ENCODE measurements at regions not wholly inside any gene's neighbourhood (a gene's known extent, or its start where the extent isn't known, plus 50 kb on each side); places are given as distances from the start of the nearest gene placed in this dataset.

- DNase-seq, result no peak
Measured at GRCh38 chr14:65937079-65937959, 524.8 kb downstream of the FUT8 start.

- DNase-seq, result no peak
Measured at GRCh38 chr14:65937960-65938316, 525.4 kb downstream of the FUT8 start.

GRCh38 chr14:65938738-65939137, 526.2 kb downstream of the FUT8 start:
- DNase-seq, result no peak

DNA sequence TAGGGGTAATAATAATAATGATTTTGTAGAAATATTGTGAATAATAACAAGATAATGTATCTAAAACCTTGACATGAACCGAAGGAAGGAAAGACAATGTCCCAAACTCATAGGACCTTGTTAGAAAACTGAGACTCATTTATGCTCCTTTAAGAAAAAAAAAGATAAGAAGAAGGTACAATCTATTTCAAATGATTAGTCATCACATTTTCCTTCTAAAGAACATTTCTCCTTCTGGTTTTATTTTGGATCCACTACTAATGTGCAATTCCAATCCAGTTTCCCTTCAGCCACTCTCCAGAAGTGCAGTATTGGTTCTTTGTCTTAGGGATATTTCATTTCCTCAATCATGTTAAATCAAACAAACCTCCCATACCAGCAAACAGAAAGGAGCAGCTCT, 526.7 kb downstream of the FUT8 start:
- DNase-seq, result no peak

GRCh38 chr14:65940056-65940735, 527.7 kb downstream of the FUT8 start:
- DNase-seq, result no peak

DNA sequence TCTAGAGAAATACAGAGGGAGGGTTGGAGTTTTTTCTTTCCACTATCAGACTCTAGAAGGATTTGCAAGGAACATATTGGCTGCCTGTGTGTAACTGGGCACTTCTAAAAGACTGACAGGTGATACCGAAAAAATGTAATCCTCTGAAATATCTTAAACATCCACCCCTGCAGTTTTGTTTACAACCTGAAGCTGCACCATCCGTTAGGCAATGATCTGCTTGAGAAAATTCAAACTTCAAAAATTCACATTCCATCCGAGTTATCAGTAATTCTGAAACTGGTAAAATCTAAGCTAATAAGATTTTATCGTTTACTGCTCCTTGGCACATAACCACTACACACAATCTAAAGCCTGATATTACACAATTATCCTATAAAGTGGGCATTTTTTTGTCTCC, 528.6 kb downstream of the FUT8 start:
- no peak for DNase-seq

GRCh38 chr14:65943150-65943549, 530.6 kb downstream of the FUT8 start:
- DNase-seq, result no peak

GRCh38 chr14:65943916-65944410, 531.4 kb downstream of the FUT8 start:
- no peak for DNase-seq

- DNase-seq, result no peak
Measured at GRCh38 chr14:65945327-65945726, 532.8 kb downstream of the FUT8 start.

- no peak for DNase-seq
Measured at GRCh38 chr14:65946494-65946893, 534.0 kb downstream of the FUT8 start.

DNA sequence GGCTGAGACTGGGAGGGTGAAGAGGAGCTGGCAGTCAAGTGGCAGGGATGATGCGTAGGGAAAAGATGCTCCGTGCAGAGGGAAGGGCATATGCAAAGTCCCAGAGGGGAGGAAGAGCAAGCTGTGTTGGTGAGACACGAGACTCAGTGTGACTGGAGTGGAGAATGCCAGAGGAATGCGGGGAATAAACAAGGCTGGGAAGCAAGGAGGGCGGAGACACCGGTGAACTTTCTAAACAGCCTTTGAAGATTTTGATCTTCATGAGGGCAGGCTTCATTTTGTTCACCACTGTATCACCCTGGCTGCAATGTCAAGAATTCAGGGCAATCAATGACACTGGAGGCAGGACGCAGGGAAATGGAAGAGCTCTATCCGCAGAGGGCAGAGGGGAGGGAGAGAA, 535.8 kb downstream of the FUT8 start:
- DNase-seq, result no peak

DNA sequence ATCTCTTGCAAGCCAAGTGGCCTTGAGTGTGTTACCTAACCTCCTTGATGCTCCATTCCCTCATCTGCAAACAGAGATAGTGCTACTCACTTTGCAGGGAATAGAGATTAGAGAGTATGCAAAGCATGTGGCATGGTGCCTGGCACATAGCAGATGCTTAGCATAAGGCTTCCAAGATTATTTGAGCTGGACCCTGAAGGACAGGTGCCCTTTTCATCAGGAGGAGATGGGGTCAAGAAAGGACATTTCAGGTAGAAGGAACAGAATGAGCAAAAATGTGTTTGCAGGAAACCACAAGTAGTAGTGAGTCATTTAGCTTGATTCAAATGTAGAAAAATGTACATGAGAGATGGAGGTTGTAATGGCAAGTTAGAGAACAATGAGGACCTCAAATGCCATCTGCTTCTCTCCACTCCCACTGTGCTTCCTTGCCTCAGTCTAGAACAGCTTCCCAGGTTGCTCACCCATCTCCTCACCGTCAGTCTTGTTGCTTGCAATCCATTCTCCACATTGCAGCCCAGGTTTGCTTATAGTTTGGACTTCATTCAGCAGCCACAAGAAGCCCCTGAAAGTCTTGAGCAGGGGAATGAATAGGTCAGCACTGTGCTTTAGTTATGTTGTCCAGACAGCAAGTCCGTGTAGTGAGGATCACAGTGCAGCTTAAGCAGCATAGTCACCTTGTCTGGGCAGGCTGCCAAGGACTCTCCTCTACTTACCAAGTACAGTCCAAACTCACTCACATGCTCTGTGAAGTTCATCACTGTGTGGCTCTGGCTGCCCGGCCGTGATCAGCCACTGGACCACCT, 536.3 kb upstream of the CCDC196 start:
- no peak for DNase-seq

GRCh38 chr14:65954942-65955341, 531.2 kb upstream of the CCDC196 start:
- DNase-seq, result no peak

DNA sequence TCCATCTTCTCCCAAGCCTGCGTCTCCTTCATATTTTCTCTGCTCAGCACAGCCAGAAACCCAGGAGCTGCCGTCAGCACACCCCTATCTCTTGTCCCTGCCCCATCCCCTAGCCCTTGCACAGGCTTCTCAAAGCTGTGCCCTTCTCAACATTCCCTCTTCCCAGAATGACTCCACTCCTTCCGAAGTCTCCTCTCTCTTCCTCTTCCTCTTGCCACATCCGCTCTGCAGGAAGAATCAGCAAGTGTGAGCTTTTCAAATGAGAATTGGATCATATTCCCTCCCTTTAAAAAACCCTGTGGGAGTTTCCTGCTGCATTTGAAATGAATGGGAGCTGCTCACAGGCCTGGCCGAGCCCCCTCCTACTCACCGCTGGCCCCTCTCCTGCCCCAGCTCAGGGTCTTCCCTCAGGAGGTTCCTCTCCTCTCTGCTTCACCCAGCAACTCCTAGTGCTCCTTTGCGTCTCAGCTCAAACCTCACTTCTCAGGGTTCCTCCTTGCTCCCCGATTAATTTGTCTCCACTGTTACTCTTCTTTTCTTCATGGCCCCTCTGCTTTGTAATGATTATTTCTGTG, 528.5 kb upstream of the CCDC196 start:
- DNase-seq, result no peak

DNA sequence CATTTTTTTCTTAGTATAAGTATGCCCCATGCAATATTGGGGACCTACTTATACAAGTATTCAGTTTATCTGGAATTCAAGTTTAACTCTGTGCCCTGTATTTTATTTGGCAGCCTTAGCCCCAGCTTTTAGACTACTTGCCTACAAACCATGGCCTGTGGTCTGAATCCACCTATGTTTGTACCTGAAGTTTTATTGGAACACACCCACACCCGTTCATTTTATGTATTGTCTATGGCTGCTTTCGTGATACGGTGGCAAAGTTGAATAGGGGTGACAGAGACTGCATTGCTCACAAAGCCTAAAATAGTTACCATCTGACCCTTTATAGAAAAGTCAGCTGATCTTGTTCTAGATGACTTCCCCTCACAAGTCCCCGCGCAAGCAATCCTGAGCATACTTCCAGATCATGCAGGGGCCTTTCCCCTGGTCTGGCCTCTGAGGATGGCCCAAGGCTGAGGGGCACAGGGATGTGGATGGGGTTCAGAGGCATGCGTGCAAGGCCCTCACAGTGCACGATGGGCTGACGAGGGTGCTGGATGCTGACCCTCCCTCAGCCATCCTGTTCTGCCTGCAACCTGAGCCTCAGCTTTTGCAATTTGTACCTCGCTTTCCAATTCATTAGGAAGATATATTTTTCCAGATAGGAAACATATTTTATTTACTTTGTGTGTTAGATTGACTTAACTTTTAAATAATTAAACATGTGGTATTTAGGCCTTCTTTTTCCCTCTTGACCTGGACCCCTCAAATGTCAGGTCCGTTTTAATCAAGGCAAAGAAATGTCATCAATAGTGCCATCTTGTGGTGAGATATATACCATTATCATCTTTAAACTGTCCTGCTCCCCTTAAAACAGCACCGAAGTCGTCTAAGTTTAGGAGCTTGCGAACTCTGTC, 527.3 kb upstream of the CCDC196 start:
- DNase-seq, result no peak

GRCh38 chr14:65959563-65960024, 526.6 kb upstream of the CCDC196 start:
- DNase-seq, result no peak

DNA sequence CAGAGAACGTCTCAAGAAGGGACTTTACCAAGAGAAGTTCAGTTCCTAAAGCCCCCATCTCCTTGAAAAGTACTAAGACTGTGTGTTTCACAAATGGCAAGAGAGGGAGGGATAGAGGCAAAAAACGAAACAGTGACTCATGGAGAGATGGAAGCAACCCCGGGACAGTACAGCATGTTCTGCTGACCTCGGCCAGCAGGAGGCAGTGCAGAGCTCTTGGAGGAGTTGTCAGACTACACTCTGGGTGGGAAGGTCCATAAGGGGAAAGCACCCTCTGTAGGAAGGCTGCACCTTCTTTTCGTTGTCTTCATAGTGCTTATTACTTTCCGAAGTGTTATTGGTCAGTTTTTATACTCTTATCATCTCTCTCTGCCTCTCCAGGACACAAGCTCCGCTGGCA, 525.2 kb upstream of the CCDC196 start:
- peak; percentile 27 for DNase-seq

- no peak for DNase-seq
Measured at GRCh38 chr14:65962952-65963351, 523.2 kb upstream of the CCDC196 start.

GRCh38 chr14:65964366-65964765, 521.8 kb upstream of the CCDC196 start:
- no peak for DNase-seq

GRCh38 chr14:65966188-65966587, 520.0 kb upstream of the CCDC196 start:
- no peak for DNase-seq

DNA sequence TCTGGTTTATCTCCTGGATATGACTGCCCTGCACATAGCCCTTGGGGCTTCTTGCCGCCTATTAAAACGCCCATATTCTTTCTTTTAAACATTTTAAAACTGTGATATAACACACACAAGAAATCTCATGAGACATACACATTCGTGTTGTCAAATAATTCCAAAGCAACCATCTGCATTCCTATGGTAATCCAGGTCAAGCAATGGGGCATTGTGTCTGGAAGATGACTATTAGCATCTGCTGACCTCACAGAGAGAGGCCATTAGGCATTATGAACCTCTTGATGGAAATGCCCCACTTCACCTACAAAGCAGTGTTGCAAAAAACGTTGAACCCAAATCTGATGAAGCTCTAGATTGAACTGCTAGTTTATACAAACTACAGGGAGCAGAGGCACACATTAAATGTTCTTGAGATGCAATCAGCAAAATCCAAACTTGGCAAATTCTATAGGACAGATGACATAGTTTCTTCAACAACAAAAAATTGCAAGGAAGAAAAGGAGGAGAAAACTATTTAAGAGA, 513.8 kb upstream of the CCDC196 start:
- DNase-seq, result no peak

GRCh38 chr14:65972891-65973290, 513.3 kb upstream of the CCDC196 start:
- DNase-seq, result no peak

Measured in NCI-H187 treated with DMSO at 0.1 percent for 48 hours (cell line).